K562 (cell line): ENCODE measurements at regions not wholly inside any gene's neighbourhood (a gene's known extent, or its start where the extent isn't known, plus 50 kb on each side); places are given as distances from the start of the nearest gene placed in this dataset.

Experiments used
- ATAC-seq: fragments of 200-7000 bp; cut with Tn5 transposase; 3 replicates; pipeline ENCODE4 v1.9.1; 2020; ENCODE audit warnings: moderate library complexity
- BruUV-seq: library from RNA; stranded (reverse); fragments of 400-500 nt; replicated peaks from 2 replicates; lab custom pipeline; 2021; lab: Mats Ljungman, UMichigan
- CTCF ChIA-PET: fragments of 300-600 bp; formaldehyde crosslinking; extraction: SDS; loops from one replicate; lab custom pipeline; 2021; ENCODE audit warnings: low intra/inter-chr PET ratio; lab: Yijun Ruan, JAX
- POLR2A ChIA-PET: fragments of 300-600, 350-650 bp; sonication (Branson Sonifier 250); formaldehyde crosslinking; extraction: SDS; loops from one replicate; lab custom pipeline; 2021; ENCODE audit warnings: antibody characterized with exemption, inconsistent platforms; lab: Yijun Ruan, JAX
- DNase-seq, 4 experiments: peaks; one replicate each; pipeline versions ENCODE4 v3.0.0 to v3.0.0-alpha.2; 2011 to 2018; ENCODE audit warnings: low spot score in 3 of 4, mixed read lengths in 3 of 4; ENCODE audit errors: extremely low read depth in 1 of 4
- FAIRE-seq: peaks from 2 replicates; lab custom pipeline; 2011; peaks lifted over from hg19 to GRCh38; lab: Jason Lieb, UNC
- H2AFZ ChIP-seq: 2 replicates; pipeline ENCODE4 v1.6.0; 2011; ENCODE audit warnings: low read depth, low read length, control low read depth, inconsistent platforms
- H3K27ac ChIP-seq: fragments of 200-600 bp; 3 replicates; pipeline ENCODE4 v1.8.0; 2011; ENCODE audit warnings: low read depth, mild to moderate bottlenecking, control low read depth, inconsistent platforms, low read length, moderate library complexity, mixed read lengths; ENCODE audit errors: extremely low read depth
- H3K27me3 ChIP-seq, 2 experiments: fragments of 300-600 bp in 1 of 2; 2 replicates in 1 of 2; 3 replicates in 1 of 2; pipeline versions ENCODE4 v1.6.0 to v1.8.0; 2011; ENCODE audit warnings: inconsistent platforms in 2 of 2, low read length in 2 of 2, mild to moderate bottlenecking in 1 of 2, mixed read lengths in 1 of 2, moderate library complexity in 1 of 2; ENCODE audit not compliant: control insufficient read depth in 2 of 2, insufficient read depth in 2 of 2
- H3K36me3 ChIP-seq: fragments of 300-600 bp; 3 replicates; pipeline ENCODE4 v1.8.0; 2011; ENCODE audit warnings: mild to moderate bottlenecking, low read length, inconsistent platforms; ENCODE audit not compliant: control insufficient read depth, insufficient read depth
- H3K4me1 ChIP-seq, 2 experiments: fragments of 200-600 bp in 1 of 2; replicated peaks in 1 of 2; 2 replicates in 1 of 2; 3 replicates in 1 of 2; pipeline versions ENCODE4 v1.5.1 to v1.8.0; 2011; ENCODE audit warnings: inconsistent platforms in 2 of 2, low read length in 2 of 2, mild to moderate bottlenecking in 1 of 2, mixed read lengths in 1 of 2, moderate library complexity in 1 of 2; ENCODE audit not compliant: control insufficient read depth in 2 of 2, insufficient read depth in 2 of 2
- H3K4me2 ChIP-seq: 2 replicates; pipeline ENCODE4 v1.6.1; 2011; ENCODE audit warnings: low read length, control low read depth, inconsistent platforms, mixed read lengths; ENCODE audit not compliant: insufficient read depth
- H3K4me3 ChIP-seq: fragments of 200-600 bp; sonication (generic), shearing (Covaris generic); 2 replicates; pipeline ENCODE4 v1.5.1; 2016; ENCODE audit warnings: control low read depth, inconsistent platforms
- H3K79me2 ChIP-seq: fragments of 200-600 bp; 3 replicates; pipeline ENCODE4 v1.8.0; 2011; ENCODE audit warnings: low read length, inconsistent platforms; ENCODE audit not compliant: control insufficient read depth, insufficient read depth
- H3K9ac ChIP-seq, 2 experiments: 2 replicates each; pipeline versions ENCODE4 v1.6.0 to v1.6.1; 2011; ENCODE audit warnings: low read depth in 2 of 2, low read length in 2 of 2, control low read depth in 1 of 2, inconsistent platforms in 1 of 2, mild to moderate bottlenecking in 1 of 2, mixed read lengths in 1 of 2; ENCODE audit not compliant: insufficient read depth in 1 of 2
- H3K9me1 ChIP-seq: one replicate; pipeline ENCODE4 v1.6.0; 2011; ENCODE audit warnings: inconsistent platforms, mild to moderate bottlenecking, low read length, moderate library complexity; ENCODE audit not compliant: control insufficient read depth, insufficient read depth
- H3K9me3 ChIP-seq: replicated peaks from 2 replicates; pipeline ENCODE4 v1.5.1; 2011; ENCODE audit warnings: low read depth, low read length, inconsistent platforms; ENCODE audit not compliant: control insufficient read depth, insufficient read depth
- H4K20me1 ChIP-seq: replicated peaks from 2 replicates; pipeline ENCODE4 v1.6.1; 2011; ENCODE audit warnings: low read length, inconsistent platforms, mixed read lengths; ENCODE audit not compliant: control insufficient read depth, insufficient read depth
- BCL6 ChIP-seq: fragments of 250-450 bp; sonication (Bioruptor Pico); IDR thresholded peaks from 2 replicates; pipeline ENCODE4 v1.4.0; 2020
- BRCA1 ChIP-seq, 2 experiments: fragments of 450-650 bp in 1 of 2; sonication (generic) in 1 of 2; formaldehyde crosslinking in 1 of 2; IDR thresholded peaks; 2 replicates each; pipeline versions ENCODE4 v1.5.0 to v1.6.1; 2017 to 2020; ENCODE audit warnings: mild to moderate bottlenecking in 1 of 2, missing genetic modification reagents in 1 of 2
- CAMTA2 ChIP-seq: fragments of 250-450 bp; sonication (Bioruptor Pico); conservative IDR thresholded peaks from 2 replicates; pipeline ENCODE4 v1.5.1; 2022
- CREB5 ChIP-seq: fragments of 250-450 bp; sonication (Bioruptor Pico); IDR thresholded peaks from 2 replicates; pipeline ENCODE4 v1.5.0; 2020; ENCODE audit warnings: mild to moderate bottlenecking
- EHMT2 ChIP-seq: fragments of 450-650 bp; IDR thresholded peaks from 2 replicates; pipeline ENCODE4 v1.6.1; 2018; ENCODE audit warnings: antibody characterized with exemption
- ELK1 ChIP-seq: sonication (generic); formaldehyde crosslinking; IDR thresholded peaks from 2 replicates; pipeline ENCODE4 v1.8.1; 2022; ENCODE audit warnings: missing genetic modification reagents
- HNRNPH1 ChIP-seq: fragments of 200-400 bp; formaldehyde crosslinking; optimal IDR thresholded peaks from 2 replicates; pipeline ENCODE3; 2017; ENCODE audit warnings: low read depth, mild to moderate bottlenecking, low read length, moderate library complexity
- MAFG ChIP-seq: fragments of 450-650 bp; conservative IDR thresholded peaks from 2 replicates; pipeline ENCODE4 v1.6.1; 2016; ENCODE audit warnings: missing genetic modification characterization, missing compliant biosample characterization
- NCOA2 ChIP-seq, 2 experiments: fragments of 450-650 bp; IDR thresholded peaks; 2 replicates each; pipeline ENCODE4 v1.6.1; 2018; ENCODE audit warnings: mild to moderate bottlenecking in 2 of 2, moderate library complexity in 1 of 2; ENCODE audit not compliant: partially characterized antibody in 2 of 2
- NELFE ChIP-seq: IDR thresholded peaks from 2 replicates; pipeline ENCODE4 v1.6.1; 2011; ENCODE audit warnings: mild to moderate bottlenecking; ENCODE audit not compliant: insufficient read depth, insufficient read length
- PCBP1 ChIP-seq: fragments of 200-400 bp; formaldehyde crosslinking; IDR thresholded peaks from 2 replicates; pipeline ENCODE4 v1.6.1; 2018; ENCODE audit warnings: mild to moderate bottlenecking, low read depth, low read length; ENCODE audit not compliant: poor library complexity, severe bottlenecking
- RBM14 ChIP-seq: fragments of 200-400 bp; formaldehyde crosslinking; IDR thresholded peaks from 2 replicates; pipeline ENCODE4 v1.6.1; 2018; ENCODE audit warnings: low read depth, mild to moderate bottlenecking, low read length, moderate library complexity, borderline replicate concordance; ENCODE audit not compliant: insufficient read depth
- SAFB2 ChIP-seq: fragments of 200-400 bp; formaldehyde crosslinking; IDR thresholded peaks from 2 replicates; pipeline ENCODE4 v1.6.1; 2018; ENCODE audit warnings: borderline replicate concordance, low read length, low read depth, moderate library complexity; ENCODE audit not compliant: severe bottlenecking
- SNRNP70 ChIP-seq: fragments of 200-400 bp; formaldehyde crosslinking; optimal IDR thresholded peaks from 2 replicates; pipeline ENCODE3; 2017; ENCODE audit warnings: low read depth, low read length
- TAL1 ChIP-seq: fragments of 450-650 bp; IDR thresholded peaks from 2 replicates; pipeline ENCODE4 v1.6.1; 2016; ENCODE audit warnings: mild to moderate bottlenecking
- THAP7 ChIP-seq: fragments of 250-450 bp; sonication (Bioruptor Pico); IDR thresholded peaks from 2 replicates; pipeline ENCODE4 v1.5.0; 2021
- TSC22D4 ChIP-seq: fragments of 450-650 bp; IDR thresholded peaks from 2 replicates; pipeline ENCODE4 v1.6.1; 2016; ENCODE audit warnings: missing genetic modification characterization, missing biosample characterization, control low read depth
- ZBTB2 ChIP-seq: fragments of 450-650 bp; IDR thresholded peaks from 2 replicates; pipeline ENCODE4 v1.6.1; 2016; ENCODE audit warnings: antibody characterized with exemption
- WGBS: fragments of 100-300 bp; shearing (Covaris generic); methylation state at CpG from one replicate; pipeline ENCODE4 v1.1.6; 2016; ENCODE audit warnings: low coverage, mixed read lengths; ENCODE audit not compliant: insufficient coverage; ENCODE audit errors: missing lambda C conversion rate; 5-methylcytosine and 5-hydroxymethylcytosine counted together
- in situ Hi-C: fragments of 300-500 bp; cut with MboI; formaldehyde crosslinking; loops from 4 replicates; pipeline ENCODE4 v1.15.0; 2018; ENCODE audit warnings: inconsistent platforms, mixed read lengths
- intact Hi-C: fragments of 100-400 bp; cut with micrococcal nuclease; formaldehyde crosslinking; loops from 2 replicates; pipeline ENCODE4 v1.14.2; 2022

- WGBS: 0% methylated on average over 1 of the region's 1 CpG
- ChIA-PET CTCF (no interaction called here), POLR2A (no interaction called here)
- no peaks in the 10 kb centered on the region for H3K9me3 ChIP-seq
- H3K27ac ChIP-seq: no peak overlapping the region
- DNase-seq: no peak
- no peaks in the 10 kb centered on the region for H3K27me3 ChIP-seq
- intact Hi-C loops (no loop called here), in situ Hi-C loops (no loop called here)
- H2AFZ ChIP-seq: no peak overlapping the region
- TF ChIP-seq TSC22D4 (tag) (no peak), CAMTA2 (CRISPR knock-in tag) (no peak), SNRNP70 (no peak), ZBTB2 (no peak), CREB5 (CRISPR knock-in tag) (no peak), ELK1 (CRISPR knock-in tag) (no peak), SAFB2 (no peak), BRCA1 (IDR thresholded peaks at IDR 0.05) (no peak), BRCA1 (CRISPR knock-in tag; IDR thresholded peaks at IDR 0.05) (no peak), PCBP1 (no peak), RBM14 (no peak), NELFE (no peak), EHMT2 (no peak), MAFG (tag) (no peak), HNRNPH1 (no peak), BCL6 (CRISPR knock-in tag) (no peak), NCOA2 (IDR thresholded peaks at IDR 0.05; ENCODE audit: partially characterized antibody in 2 of 2) (no peak), THAP7 (no peak), TAL1 (no peak)
- no peaks in the 10 kb centered on the region for H3K36me3 ChIP-seq
- no peak for ATAC-seq
- FAIRE-seq: no peak
- no TSS peak for BruUV-seq
- H3K9ac ChIP-seq: no peak overlapping the region
- no peaks in the 10 kb centered on the region for H4K20me1 ChIP-seq
- H3K4me3 ChIP-seq: no peak overlapping the region
- no peaks in the 10 kb centered on the region for H3K4me1 ChIP-seq
- H3K79me2 ChIP-seq: no peaks in the 10 kb centered on the region
- no peak overlapping the region for H3K4me2 ChIP-seq
- H3K9me1 ChIP-seq: no peaks in the 10 kb centered on the region
Observed at GRCh38 chr1:102776071-102776470, 332.3 kb downstream of the COL11A1 start.
